ENCODE measurements at regions not wholly inside any gene's neighbourhood (a gene's known extent, or its start where the extent isn't known, plus 50 kb on each side); places are given as distances from the start of the nearest gene placed in this dataset.

- no peak overlapping the region for H3K4ac ChIP-seq (ENCODE audit: low read depth, low read length)
- no peak overlapping the region for H2BK120ac ChIP-seq (ENCODE audit: low read depth, low read length, poor library complexity, severe bottlenecking)
- H3K79me2 ChIP-seq (ENCODE audit: insufficient read depth, low read length): no peaks in the 10 kb centered on the region
- H4K8ac ChIP-seq (replicated peaks; ENCODE audit: insufficient read length, low read depth, low read length): no peak overlapping the region
- H3K36me3 Mint-ChIP-seq (ENCODE audit: insufficient read depth in 1 of 3, low read depth in 3 of 3): no peaks in the 10 kb centered on the region
- H3K4me3 Mint-ChIP-seq: no peak overlapping the region
- H2AK5ac ChIP-seq (ENCODE audit: insufficient read length, low read length): no peak overlapping the region
- peak overlapping the region in 2 of 3 experiments; percentile 6 to 16; a peak in 2 of 7 replicates for H3K27ac Mint-ChIP-seq
- no peaks in the 10 kb centered on the region for H4K20me1 ChIP-seq (ENCODE audit: control insufficient read depth, insufficient read depth, insufficient read length)
- WGBS (ENCODE audit: extremely low coverage, insufficient read length, low lambda C conversion rate): no CpG with 5 or more reads among the region's 2 CpGs
- no peak overlapping the region for H3K23ac ChIP-seq (ENCODE audit: insufficient read length, low read depth, low read length)
- no peaks in the 10 kb centered on the region for H3K23me2 ChIP-seq (ENCODE audit: insufficient read length, low read depth, low read length, poor library complexity, severe bottlenecking)
- peaks cover 12 to 13% of the 10 kb centered on the region in 2 experiments for H3K4me1 Mint-ChIP-seq
- H2BK15ac ChIP-seq (ENCODE audit: low read depth, low read length): no peak overlapping the region
- H4K5ac ChIP-seq (ENCODE audit: insufficient read length, low read depth, low read length): no peak overlapping the region
- no peak for TF ChIP-seq CTCF (conservative IDR thresholded peaks at IDR 0.05)
- no peak overlapping the region for H3K27ac ChIP-seq (ENCODE audit: insufficient read length, low read depth, low read length)
- no peak overlapping the region for H3K4me2 ChIP-seq (ENCODE audit: insufficient read depth, insufficient read length, low read length)
- H3K9ac ChIP-seq (ENCODE audit: extremely low read depth, insufficient read length, low read length): no peak overlapping the region
- H3T11ph ChIP-seq (ENCODE audit: low read length): no peak overlapping the region
- H3K9me3 Mint-ChIP-seq: peaks cover 2 to 6% of the 10 kb centered on the region in 2 experiments; a peak in 3 of 5 replicates
- no peak overlapping the region for H2AFZ ChIP-seq (ENCODE audit: low read length)
- no peak overlapping the region for H3K56ac ChIP-seq (ENCODE audit: insufficient read length, low read depth, low read length)
- H3K27me3 Mint-ChIP-seq (ENCODE audit: low read depth): no peaks in the 10 kb centered on the region
- no peaks in the 10 kb centered on the region for H3K9me3 ChIP-seq (ENCODE audit: control insufficient read depth, low read depth, low read length)
- H3K27me3 ChIP-seq (ENCODE audit: insufficient read depth, low read length): no peaks in the 10 kb centered on the region
- no peak for DNase-seq
- H4K91ac ChIP-seq (ENCODE audit: insufficient read length, low read depth, low read length): no peak overlapping the region
- H3K4me1 ChIP-seq (ENCODE audit: insufficient read depth, low read length): no peaks in the 10 kb centered on the region
- H3K18ac ChIP-seq (ENCODE audit: insufficient read length, low read depth, low read length): no peak overlapping the region
- H2BK12ac ChIP-seq (ENCODE audit: insufficient read length, low read depth, low read length): no peak overlapping the region
- H3K79me1 ChIP-seq (ENCODE audit: insufficient read depth, low read depth, low read length, poor library complexity, severe bottlenecking): no peaks in the 10 kb centered on the region
- no peak overlapping the region for H3K14ac ChIP-seq (ENCODE audit: insufficient read depth, low read length)
- H2BK5ac ChIP-seq (ENCODE audit: insufficient read length, low read length): no peak overlapping the region
- H2BK20ac ChIP-seq (ENCODE audit: low read depth, low read length, poor library complexity, severe bottlenecking): no peak overlapping the region
These were observed 455.9 kb upstream of the UBE2E3 start for GRCh38 chr2:180524499-180524898.

All from H9 (cell line).